ENCODE measurements at regions not wholly inside any gene's neighbourhood (a gene's known extent, or its start where the extent isn't known, plus 50 kb on each side); places are given as distances from the start of the nearest gene placed in this dataset.

DNA sequence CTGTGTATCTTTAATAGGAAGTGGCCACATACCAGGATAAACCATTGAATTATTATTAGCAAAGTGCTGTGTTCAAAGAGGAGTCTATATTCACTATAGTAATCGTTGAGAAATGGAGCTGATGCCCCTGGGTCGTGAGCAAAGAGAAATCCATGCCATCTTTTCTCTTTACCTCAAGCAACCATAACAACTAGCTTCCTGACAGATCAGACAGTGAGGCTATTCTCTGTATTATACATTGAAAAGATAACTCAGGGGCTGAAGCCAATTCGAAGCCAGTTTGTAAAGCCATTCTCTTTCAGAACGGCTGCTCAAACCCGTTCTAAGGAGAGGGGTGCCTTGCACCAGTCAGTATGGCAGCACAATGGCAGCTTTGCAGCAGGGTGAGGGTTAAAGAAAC is 680.6 kb downstream of the SEMA5A start:
- TF ChIP-seq CTCF (IDR thresholded peaks at IDR 0.05) (no peak), POLR2A (IDR thresholded peaks at IDR 0.05) (no peak)
